IMR-90 (cell line): ENCODE measurements at regions not wholly inside any gene's neighbourhood (a gene's known extent, or its start where the extent isn't known, plus 50 kb on each side); places are given as distances from the start of the nearest gene placed in this dataset.

ENCODE experiments used
- ATAC-seq: fragments of 200-7000 bp; cut with Tn5 transposase; 2 replicates; pipeline ENCODE4 v1.9.1; 2020; ENCODE audit warnings: low read depth, mild to moderate bottlenecking, moderate library complexity
- BruUV-seq: library from RNA; stranded (reverse); fragments of 400-500 nt; replicated peaks from 2 replicates; lab custom pipeline; 2021; lab: Mats Ljungman, UMichigan
- CTCF ChIA-PET: fragments of 300-600 bp; formaldehyde crosslinking; extraction: SDS; loops from one replicate; lab custom pipeline; 2021; ENCODE audit warnings: antibody characterized with exemption; lab: Yijun Ruan, JAX
- POLR2A ChIA-PET: fragments of 300-600 bp; sonication (Branson Sonifier 250); formaldehyde crosslinking; loops from one replicate; lab custom pipeline; 2022; ENCODE audit warnings: antibody characterized with exemption; ENCODE audit not compliant: unreplicated experiment; lab: Charles Lee
- DNase-seq: peaks from one replicate; pipeline ENCODE4 v3.0.0; 2013
- H2AFZ ChIP-seq: replicated peaks from 2 replicates; pipeline ENCODE3; 2013; ENCODE audit warnings: low read length, mild to moderate bottlenecking; ENCODE audit not compliant: poor library complexity
- H2AK5ac ChIP-seq: 2 replicates; pipeline ENCODE4 v1.6.1; 2013; ENCODE audit warnings: low read depth, low read length, inconsistent platforms
- H2AK9ac ChIP-seq: replicated peaks from 2 replicates; pipeline ENCODE3; 2013; ENCODE audit warnings: mild to moderate bottlenecking, low read depth, low read length, moderate library complexity; ENCODE audit not compliant: poor library complexity
- H2BK120ac ChIP-seq: 2 replicates; pipeline ENCODE4 v1.6.1; 2013; ENCODE audit warnings: low read depth, low read length, inconsistent platforms
- H2BK15ac ChIP-seq: 3 replicates; pipeline ENCODE4 v1.6.1; 2013; ENCODE audit warnings: low read depth, low read length, inconsistent platforms
- H2BK20ac ChIP-seq: 2 replicates; pipeline ENCODE4 v1.6.1; 2013; ENCODE audit warnings: low read depth, mild to moderate bottlenecking, inconsistent platforms, low read length, moderate library complexity
- H2BK5ac ChIP-seq: 2 replicates; pipeline ENCODE4 v1.6.1; 2013; ENCODE audit warnings: mild to moderate bottlenecking, low read depth, low read length, inconsistent platforms; ENCODE audit not compliant: poor library complexity, severe bottlenecking
- H3K14ac ChIP-seq: replicated peaks from 2 replicates; pipeline ENCODE4 v1.6.1; 2013; ENCODE audit warnings: low read depth, low read length, inconsistent platforms
- H3K18ac ChIP-seq: 2 replicates; pipeline ENCODE4 v1.6.1; 2013; ENCODE audit warnings: low read depth, low read length, control low read depth
- H3K23ac ChIP-seq: 2 replicates; pipeline ENCODE4 v1.6.1; 2013; ENCODE audit warnings: low read depth, low read length, inconsistent platforms
- H3K27ac ChIP-seq: 2 replicates; pipeline ENCODE4 v1.5.1; 2013; ENCODE audit warnings: mild to moderate bottlenecking, control low read depth, low read length; ENCODE audit not compliant: insufficient read depth
- H3K27me3 ChIP-seq: 2 replicates; pipeline ENCODE4 v1.6.1; 2013; ENCODE audit warnings: low read length; ENCODE audit not compliant: control insufficient read depth, insufficient read depth
- H3K36me3 ChIP-seq: 2 replicates; pipeline ENCODE4 v1.6.1; 2013; ENCODE audit warnings: low read length, mixed read lengths; ENCODE audit not compliant: control insufficient read depth, insufficient read depth
- H3K4ac ChIP-seq: 2 replicates; pipeline ENCODE4 v1.6.1; 2013; ENCODE audit warnings: low read depth, low read length, inconsistent platforms
- H3K4me1 ChIP-seq: 2 replicates; pipeline ENCODE4 v1.6.1; 2013; ENCODE audit warnings: low read length, mixed read lengths; ENCODE audit not compliant: control insufficient read depth, insufficient read depth
- H3K4me2 ChIP-seq: 2 replicates; pipeline ENCODE4 v1.6.1; 2013; ENCODE audit warnings: low read depth, mild to moderate bottlenecking, control low read depth, low read length, moderate library complexity
- H3K4me3 ChIP-seq: 2 replicates; pipeline ENCODE4 v1.5.1; 2013; ENCODE audit warnings: low read depth, mild to moderate bottlenecking, control low read depth, low read length, moderate library complexity; ENCODE audit not compliant: insufficient read depth
- H3K56ac ChIP-seq: 2 replicates; pipeline ENCODE4 v1.6.1; 2013; ENCODE audit warnings: low read length, inconsistent platforms; ENCODE audit not compliant: insufficient read depth; ENCODE audit errors: extremely low read depth
- H3K79me1 ChIP-seq, 2 experiments: 2 replicates each; pipeline ENCODE4 v1.6.1; 2013; ENCODE audit warnings: low read length in 2 of 2, inconsistent platforms in 1 of 2, low read depth in 1 of 2
- H3K9ac ChIP-seq: 2 replicates; pipeline ENCODE4 v1.6.1; 2013; ENCODE audit warnings: low read depth, low read length, control low read depth
- H3K9me1 ChIP-seq: 2 replicates; pipeline ENCODE4 v1.6.1; 2013; ENCODE audit warnings: low read length, inconsistent platforms; ENCODE audit not compliant: insufficient read depth
- H3K9me3 ChIP-seq: 2 replicates; pipeline ENCODE4 v1.6.1; 2013; ENCODE audit warnings: low read length; ENCODE audit not compliant: control insufficient read depth, insufficient read depth
- H4K20me1 ChIP-seq: 2 replicates; pipeline ENCODE4 v1.6.1; 2013; ENCODE audit warnings: low read length, inconsistent platforms; ENCODE audit not compliant: insufficient read depth
- H4K5ac ChIP-seq: 2 replicates; pipeline ENCODE4 v1.6.1; 2013; ENCODE audit warnings: mild to moderate bottlenecking, low read depth, low read length, control low read depth
- H4K8ac ChIP-seq, 2 experiments: 2 replicates each; pipeline ENCODE4 v1.6.1; 2013; ENCODE audit warnings: low read depth in 2 of 2, low read length in 2 of 2, control low read depth in 1 of 2, inconsistent platforms in 1 of 2
- H4K91ac ChIP-seq: 2 replicates; pipeline ENCODE4 v1.6.1; 2013; ENCODE audit warnings: low read depth, low read length, inconsistent platforms; ENCODE audit not compliant: insufficient read depth
- BHLHE40 ChIP-seq: fragments of 150-350 bp; IDR thresholded peaks from 2 replicates; pipeline ENCODE4 v1.6.1; 2016; ENCODE audit warnings: mild to moderate bottlenecking, low read depth, low read length
- CHD1 ChIP-seq: IDR thresholded peaks from 2 replicates; pipeline ENCODE4 v1.6.1; 2012; ENCODE audit warnings: low read depth, low read length, improper control_type of control experiment
- FOS ChIP-seq: fragments of 150-350 bp; IDR thresholded peaks from 2 replicates; pipeline ENCODE4 v1.6.1; 2016; ENCODE audit warnings: low read depth, low read length
- MAFK ChIP-seq: IDR thresholded peaks from 2 replicates; pipeline ENCODE4 v1.6.1; 2012; ENCODE audit warnings: low read depth, low read length, improper control_type of control experiment
- MXI1 ChIP-seq: IDR thresholded peaks from 2 replicates; pipeline ENCODE4 v1.6.1; 2012; ENCODE audit warnings: low read depth, mild to moderate bottlenecking, low read length, moderate library complexity, borderline replicate concordance
- NFE2L2 ChIP-seq: fragments of 150-350 bp; IDR thresholded peaks from 2 replicates; pipeline ENCODE4 v1.6.1; 2016; ENCODE audit warnings: low read depth, mild to moderate bottlenecking, low read length
- RFX5 ChIP-seq: IDR thresholded peaks from 2 replicates; pipeline ENCODE4 v1.8.0; 2012; ENCODE audit warnings: low read depth, mild to moderate bottlenecking, low read length, moderate library complexity
- WGBS, 2 experiments: methylation state at CpG; one replicate each; pipeline versions ENCODE4 v1.1.5 to v1.1.7; 2013; ENCODE audit warnings: missing lambda C conversion rate in 2 of 2; ENCODE audit not compliant: insufficient read length in 1 of 2; ENCODE audit errors: extremely low coverage in 2 of 2; 5-methylcytosine and 5-hydroxymethylcytosine counted together
- dilution Hi-C: fragments of 300-500 bp; cut with HindIII; formaldehyde crosslinking; loops from one replicate; pipeline ENCODE4 v1.14.3; 2018; ENCODE audit warnings: low sequenced_read_pairs; ENCODE audit not compliant: unreplicated experiment
- in situ Hi-C: fragments of 300-500 bp; cut with MboI; formaldehyde crosslinking; loops from 3 replicates; pipeline ENCODE4 v1.14.3; 2019; ENCODE audit warnings: low sequenced_read_pairs, inconsistent platforms, mixed read lengths
- intact Hi-C: fragments of 100-400 bp; cut with micrococcal nuclease; formaldehyde crosslinking; loops from 2 replicates; pipeline ENCODE4 v1.10.0; 2022
- TF ChIP-seq, protein P1 (sequence below): fragments of 150-350 bp; IDR thresholded peaks from 2 replicates; pipeline ENCODE4 v1.6.1; 2016; ENCODE audit warnings: low read depth, mild to moderate bottlenecking, low read length, moderate library complexity, borderline replicate concordance

DNA sequence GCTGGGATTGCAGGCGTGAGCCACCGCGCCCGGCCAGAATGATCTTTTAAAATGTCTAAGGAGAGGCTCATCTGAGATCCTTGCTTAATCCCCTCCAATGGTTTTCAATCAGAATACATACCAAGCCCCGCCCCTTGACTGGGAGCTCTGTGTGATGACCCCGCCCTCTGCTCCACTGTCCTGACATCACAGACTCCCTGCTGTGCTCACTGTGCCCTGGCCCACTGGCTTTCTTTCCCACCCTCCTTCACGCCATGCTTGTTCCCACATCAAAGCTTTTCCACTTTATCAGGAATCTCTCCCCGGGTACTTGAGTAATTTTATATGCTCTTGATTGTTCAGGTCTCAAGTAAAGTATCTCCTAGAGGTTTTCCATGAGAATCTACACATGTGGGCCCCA, 762.3 kb upstream of the ID2 start:
- H3K4me2 ChIP-seq: no peak overlapping the region
- no peak overlapping the region for H3K9ac ChIP-seq
- no peaks in the 10 kb centered on the region for H3K79me1 ChIP-seq
- no peak overlapping the region for H3K56ac ChIP-seq
- no peaks in the 10 kb centered on the region for H3K9me3 ChIP-seq
- H3K9me1 ChIP-seq: no peaks in the 10 kb centered on the region
- in situ Hi-C loops: no loop called here
- H3K18ac ChIP-seq: no peak overlapping the region
- no peak overlapping the region for H2AK9ac ChIP-seq
- H3K23ac ChIP-seq: no peak overlapping the region
- H3K4me3 ChIP-seq: no peak overlapping the region
- no peaks in the 10 kb centered on the region for H3K36me3 ChIP-seq
- H2AK5ac ChIP-seq: no peak overlapping the region
- ATAC-seq (no peak), DNase-seq (no peak)
- H4K91ac ChIP-seq: no peak overlapping the region
- H2BK120ac ChIP-seq: no peak overlapping the region
- H3K4ac ChIP-seq: no peak overlapping the region
- dilution Hi-C loops: no loop called here
- CTCF ChIA-PET: no interaction called here
- no peak overlapping the region for H2BK20ac ChIP-seq
- H3K14ac ChIP-seq: no peak overlapping the region
- no peak overlapping the region for H2BK15ac ChIP-seq
- 54% methylated on average over 2 of the region's 8 CpGs; no CpG with 5 or more reads in 1 of the 2 experiments for WGBS, 2 experiments
- no peak overlapping the region for H3K27ac ChIP-seq
- no peak overlapping the region for H4K5ac ChIP-seq
- H2AFZ ChIP-seq: no peak overlapping the region
- no peaks in the 10 kb centered on the region for H3K27me3 ChIP-seq
- no peak overlapping the region for H2BK5ac ChIP-seq
- no peaks in the 10 kb centered on the region for H3K4me1 ChIP-seq
- H4K20me1 ChIP-seq: no peaks in the 10 kb centered on the region
- no TSS peak for BruUV-seq
- no peak overlapping the region for H4K8ac ChIP-seq
- intact Hi-C loops: no loop called here
- TF ChIP-seq, protein P1, sequence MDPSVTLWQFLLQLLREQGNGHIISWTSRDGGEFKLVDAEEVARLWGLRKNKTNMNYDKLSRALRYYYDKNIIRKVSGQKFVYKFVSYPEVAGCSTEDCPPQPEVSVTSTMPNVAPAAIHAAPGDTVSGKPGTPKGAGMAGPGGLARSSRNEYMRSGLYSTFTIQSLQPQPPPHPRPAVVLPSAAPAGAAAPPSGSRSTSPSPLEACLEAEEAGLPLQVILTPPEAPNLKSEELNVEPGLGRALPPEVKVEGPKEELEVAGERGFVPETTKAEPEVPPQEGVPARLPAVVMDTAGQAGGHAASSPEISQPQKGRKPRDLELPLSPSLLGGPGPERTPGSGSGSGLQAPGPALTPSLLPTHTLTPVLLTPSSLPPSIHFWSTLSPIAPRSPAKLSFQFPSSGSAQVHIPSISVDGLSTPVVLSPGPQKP: no peak
- TF ChIP-seq CHD1 (no peak), FOS (no peak), MAFK (no peak), RFX5 (no peak), BHLHE40 (no peak), MXI1 (no peak), NFE2L2 (no peak)
- POLR2A ChIA-PET: no interaction called here
